ENCODE measurements at regions not wholly inside any gene's neighbourhood (a gene's known extent, or its start where the extent isn't known, plus 50 kb on each side); places are given as distances from the start of the nearest gene placed in this dataset.

DNA sequence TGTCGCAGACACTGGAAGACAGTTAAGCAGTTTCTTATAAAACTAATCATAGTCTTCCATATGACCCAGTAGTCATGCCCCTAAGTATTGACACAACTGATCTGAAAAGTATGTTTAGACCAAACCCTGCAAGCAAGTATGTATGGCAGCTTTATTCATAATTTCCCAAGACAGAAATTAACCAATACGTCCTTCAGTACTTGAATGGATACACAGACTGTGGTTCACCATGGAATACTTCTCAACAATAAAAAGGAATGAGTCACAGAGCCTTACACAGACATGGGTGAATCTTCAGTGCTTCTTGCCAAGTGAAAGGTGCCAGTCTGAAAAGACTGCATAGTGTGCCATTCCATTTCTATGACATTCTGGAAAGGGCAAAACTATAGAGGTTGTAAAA is 50.2 kb upstream of the AKR1E2 start:
- DNase-seq: no peak

DNA sequence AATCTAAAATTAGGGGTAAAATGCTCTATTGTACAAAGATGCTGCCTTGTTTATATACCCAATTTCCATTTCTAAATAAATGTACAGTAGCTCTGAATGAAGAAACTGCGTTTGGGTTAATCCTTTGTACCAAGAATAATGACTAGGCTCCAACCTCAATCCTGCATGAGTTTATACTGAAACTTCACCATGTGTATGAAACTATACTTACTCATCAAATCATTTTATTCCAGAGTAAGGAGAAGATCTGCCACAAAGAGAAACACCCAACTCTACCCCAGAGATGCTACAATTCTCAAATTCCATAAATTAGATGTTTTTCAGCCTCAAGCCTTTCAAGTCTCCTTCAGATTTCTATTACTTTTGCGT is 53.8 kb upstream of the AKR1E2 start:
- DNase-seq: no peak

DNA sequence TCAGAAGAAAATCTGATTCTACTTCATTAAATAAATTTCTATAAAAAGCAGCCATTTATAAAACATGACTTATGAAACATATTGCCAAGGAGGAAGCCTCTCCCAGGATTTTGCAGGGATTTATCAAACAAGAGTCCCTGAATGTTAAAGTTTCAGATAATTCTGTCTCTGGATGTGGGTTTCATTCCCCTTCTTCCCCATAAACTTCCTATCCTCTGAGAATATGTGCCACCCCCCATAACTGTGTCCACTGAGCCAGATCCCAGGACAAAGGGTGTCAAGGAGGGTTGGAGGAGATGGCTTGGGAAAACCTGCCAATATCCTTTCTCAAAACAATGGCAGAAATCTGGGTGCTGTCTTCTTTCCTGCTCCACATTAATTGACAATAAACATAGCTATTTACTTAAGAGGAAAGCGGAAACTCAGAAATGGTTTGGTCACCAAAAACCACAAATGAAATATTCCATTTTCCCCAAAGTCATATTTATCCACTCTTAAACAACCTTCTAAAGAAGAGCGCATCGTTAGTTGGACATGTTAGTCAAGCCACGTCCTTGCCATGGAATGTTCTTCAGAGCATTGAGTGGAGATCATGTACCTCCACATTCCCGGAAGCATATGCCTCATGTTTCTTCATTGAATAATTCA is 54.3 kb upstream of the AKR1E2 start:
- no peak for DNase-seq

DNA sequence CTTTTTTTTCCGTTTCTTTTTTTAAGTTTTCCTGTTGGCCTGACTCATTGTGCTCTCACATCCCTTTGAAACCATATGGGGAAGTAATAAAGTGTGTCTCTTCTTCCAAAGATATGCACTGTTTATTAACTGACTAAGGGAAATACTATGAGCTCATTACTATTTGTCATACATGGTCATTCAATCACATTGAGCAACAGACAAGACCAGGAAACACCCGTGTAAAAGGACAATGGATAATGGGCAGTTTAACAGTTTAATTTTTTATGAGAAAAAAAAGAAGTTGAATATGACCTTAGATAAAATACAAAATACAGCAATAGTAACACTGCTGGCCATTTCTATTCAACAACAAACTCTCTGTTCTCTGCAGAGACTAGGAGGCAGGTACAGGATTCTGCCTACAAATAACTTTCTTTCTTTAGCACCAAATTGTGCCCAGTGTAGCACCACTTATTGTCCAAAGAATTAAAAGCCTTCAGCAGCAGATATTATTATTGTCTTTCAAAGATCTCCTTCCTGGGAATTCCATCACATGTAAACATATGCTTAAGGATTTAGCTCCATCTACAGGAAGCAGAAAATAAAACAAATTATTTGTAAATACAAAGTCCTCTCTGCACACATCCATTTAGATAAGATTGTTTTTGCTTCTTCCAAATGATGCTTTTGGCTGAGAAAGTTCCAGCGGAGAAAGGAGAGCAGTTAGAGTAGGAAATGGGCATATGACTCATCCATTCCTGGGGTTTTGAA is 55.0 kb upstream of the AKR1E2 start:
- no peak for DNase-seq

DNA sequence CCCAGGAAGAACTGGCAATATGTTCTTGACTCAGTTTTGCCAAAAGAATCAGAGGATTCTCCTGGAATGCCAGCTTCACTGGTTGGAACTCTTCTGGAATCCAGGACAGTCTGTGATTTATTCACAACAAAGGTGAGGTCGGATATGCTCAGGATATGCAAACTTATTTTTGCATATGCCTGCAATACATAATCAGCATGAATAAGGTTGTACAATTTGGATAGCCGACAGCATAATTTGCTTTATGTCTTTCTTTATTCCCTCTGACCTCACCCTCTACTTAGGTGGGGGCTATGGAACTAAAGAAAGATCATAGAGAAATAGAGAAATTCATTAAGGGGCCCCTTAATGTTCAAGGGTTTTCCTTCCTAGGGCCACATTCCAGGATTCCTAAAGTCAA is 57.6 kb upstream of the AKR1E2 start:
- no peak for DNase-seq

DNA sequence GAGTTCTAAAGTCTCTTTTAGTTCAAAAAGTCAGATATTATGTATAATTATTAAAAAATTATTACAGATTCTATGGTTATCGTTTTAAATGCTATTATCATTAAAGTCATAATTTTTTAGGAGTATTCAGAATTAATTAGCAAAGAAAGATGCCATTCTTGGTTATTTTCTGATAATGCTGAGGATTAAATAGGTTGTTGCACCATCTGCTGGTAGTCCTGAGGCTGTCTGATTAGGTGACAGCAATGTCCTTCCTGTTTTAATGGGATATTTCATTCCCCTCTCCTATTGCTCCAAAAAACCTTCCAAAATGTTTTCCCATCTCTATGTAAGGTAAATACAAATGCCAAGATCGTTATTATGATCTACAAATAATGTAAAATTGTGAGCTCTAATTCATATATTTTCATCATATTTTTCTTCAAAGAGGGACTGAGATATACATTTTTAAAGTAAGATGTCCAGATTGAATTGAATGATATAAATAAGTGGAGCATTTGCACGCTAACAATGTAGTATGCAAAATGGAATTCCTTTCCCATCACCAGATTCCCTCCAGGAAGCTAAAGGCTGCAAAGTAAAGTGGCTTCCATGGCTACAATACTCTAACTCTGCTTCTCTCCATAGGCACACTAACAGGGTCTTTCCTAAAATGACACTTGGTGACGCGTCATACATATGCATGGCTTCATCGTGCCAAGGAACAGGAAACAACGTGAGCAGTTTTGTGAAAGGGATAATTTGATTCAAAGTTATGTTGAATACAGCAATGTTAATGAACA is 58.8 kb upstream of the AKR1E2 start:
- DNase-seq: no peak

DNA sequence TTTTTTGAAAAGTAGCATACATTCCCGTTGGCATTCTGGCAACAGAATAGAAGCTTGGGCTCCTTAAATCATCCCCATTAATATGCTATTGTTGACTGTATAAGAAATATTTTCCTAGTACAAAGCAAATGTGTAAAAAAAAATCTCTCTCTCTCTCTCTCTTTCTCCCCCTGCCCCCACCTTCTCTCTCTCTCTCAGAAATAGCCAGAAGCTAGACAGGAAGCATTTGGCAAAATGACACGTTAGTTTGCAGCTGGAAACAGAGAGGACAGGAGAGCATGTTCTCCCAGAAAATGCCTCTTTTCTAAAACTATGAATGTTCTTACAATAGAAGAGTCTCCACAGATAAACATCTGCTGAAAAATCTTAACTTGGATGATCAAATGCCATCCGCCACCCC is 59.6 kb upstream of the AKR1E2 start:
- no peak for DNase-seq

DNA sequence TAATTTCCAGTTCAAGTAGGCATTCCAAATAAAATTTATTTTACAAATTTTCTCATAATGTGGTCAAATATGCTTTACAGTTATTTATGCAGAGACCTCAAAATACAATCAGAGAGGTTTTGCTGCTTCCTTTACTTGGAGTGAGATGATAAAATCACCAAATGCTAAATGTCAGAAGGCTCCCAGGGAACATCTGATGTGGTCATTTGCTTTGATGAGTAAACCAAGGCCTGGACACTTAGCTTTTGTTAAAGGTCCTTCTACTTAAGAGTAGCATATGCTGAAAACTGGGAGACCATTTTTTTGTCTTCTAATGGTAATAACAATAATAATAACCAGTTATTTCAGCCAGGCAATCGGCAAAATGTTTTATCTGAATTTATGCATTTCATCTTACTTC is 60.6 kb upstream of the AKR1E2 start:
- DNase-seq: no peak

DNA sequence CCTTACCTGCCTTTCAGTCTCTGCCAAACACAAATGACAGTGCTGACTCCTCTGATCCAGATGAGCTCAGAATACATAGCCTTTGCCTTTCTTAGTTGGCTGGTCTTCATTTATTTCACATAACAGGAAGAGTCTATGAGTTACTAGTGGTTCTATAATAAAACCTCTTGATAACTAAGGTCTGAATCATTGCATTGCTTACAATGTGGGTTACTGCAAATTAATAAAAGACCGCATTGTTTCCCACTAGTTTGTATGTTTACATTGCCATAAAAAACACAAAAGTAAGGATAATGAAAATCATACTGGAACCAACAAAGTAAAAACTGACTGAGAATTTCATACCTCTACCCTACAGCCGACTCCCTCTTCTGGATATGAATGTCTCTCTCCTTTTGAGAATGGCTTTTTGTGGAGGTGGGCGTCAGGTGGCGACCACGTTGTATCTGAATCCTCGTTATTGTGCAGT is 62.0 kb upstream of the AKR1E2 start:
- DNase-seq: no peak

DNA sequence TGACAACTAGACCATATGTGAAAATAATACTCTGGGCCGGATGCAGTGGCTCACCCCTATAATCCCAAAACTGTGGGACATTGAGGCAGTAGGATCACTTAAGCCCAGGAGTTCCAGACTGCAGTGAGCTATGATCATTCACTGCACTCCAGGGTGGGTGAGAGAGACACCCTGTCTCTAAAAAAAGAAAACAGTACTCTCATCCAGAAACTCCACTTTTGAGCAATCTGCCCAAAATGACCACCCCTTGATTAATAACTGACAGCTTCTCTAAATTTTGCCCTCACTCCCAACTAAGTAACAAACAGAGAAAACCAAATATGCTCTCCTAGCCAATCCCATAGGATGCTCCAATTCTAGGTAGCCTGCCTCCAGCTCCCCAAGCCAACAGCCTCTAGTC is 62.5 kb upstream of the AKR1E2 start:
- DNase-seq: no peak

DNA sequence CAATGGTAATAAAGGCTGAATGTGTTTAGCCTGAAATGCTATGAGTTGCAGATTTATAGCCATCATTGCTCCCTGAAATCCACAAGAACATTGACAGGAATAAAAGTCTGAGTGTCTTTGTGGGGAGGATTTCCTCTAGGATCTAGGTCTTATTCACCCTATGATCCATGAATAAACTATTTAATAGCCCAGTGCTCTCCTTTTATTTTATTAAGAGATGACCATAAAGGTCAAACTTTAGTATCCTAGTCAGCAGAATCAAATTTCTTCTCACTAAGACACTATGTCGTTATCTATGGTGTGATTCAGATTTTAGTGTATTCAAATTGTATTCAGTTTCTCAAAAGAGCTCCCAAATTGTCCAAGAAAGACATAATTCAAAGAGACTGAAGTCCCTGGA is 67.8 kb upstream of the AKR1E2 start:
- no peak for DNase-seq

DNA sequence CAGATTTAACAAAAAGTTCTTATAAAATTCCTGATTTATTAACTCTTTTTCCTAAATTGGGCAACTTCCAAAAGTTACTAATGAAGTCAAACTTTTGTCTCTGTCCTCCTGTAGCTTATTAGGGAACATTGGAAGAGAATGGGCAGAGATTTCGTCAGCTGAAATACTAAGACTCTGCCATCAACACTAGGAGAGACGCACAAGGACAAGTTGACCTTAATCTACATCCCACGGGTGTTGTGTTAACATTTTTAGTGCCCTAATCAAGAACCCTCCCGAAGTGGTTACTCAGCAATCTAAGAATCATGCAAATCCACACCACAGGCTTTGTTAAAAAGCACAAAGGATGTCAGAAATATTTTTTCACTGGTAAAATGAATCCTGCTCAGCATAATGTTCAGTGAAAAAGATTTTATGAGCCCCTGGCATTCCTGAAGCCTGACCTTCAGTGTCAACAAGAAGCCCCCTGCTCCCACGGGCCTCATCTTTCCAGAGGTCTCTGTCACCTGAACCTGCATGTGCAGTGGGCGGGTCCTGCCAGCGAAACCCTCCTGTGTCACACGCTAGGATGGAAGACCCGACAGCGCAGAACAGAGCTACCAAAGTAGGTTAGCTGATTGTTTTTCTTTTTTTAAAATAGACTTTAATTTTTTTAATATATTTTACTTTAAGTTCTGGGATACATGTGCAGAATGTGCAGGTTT is 70.6 kb upstream of the AKR1E2 start:
- no peak for DNase-seq

DNA sequence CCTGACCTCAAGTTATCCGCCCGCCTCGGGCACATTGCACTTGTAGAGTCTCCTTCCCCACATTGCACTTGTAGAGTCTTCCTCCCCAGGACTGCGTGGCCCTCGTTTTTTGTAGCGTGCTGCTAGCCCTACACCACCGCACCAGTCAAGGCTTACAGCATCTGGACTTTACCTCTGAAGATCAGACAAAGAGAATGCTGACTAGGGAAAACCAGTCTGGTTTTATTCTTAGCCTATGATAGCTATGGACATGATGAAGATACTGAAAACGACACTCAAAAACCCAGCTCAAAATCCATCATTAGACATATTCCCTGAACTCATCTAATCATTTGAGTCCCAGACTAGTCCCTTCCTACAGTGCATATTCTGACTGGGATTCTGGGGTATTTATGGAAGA is 71.9 kb upstream of the AKR1E2 start:
- no peak for DNase-seq

DNA sequence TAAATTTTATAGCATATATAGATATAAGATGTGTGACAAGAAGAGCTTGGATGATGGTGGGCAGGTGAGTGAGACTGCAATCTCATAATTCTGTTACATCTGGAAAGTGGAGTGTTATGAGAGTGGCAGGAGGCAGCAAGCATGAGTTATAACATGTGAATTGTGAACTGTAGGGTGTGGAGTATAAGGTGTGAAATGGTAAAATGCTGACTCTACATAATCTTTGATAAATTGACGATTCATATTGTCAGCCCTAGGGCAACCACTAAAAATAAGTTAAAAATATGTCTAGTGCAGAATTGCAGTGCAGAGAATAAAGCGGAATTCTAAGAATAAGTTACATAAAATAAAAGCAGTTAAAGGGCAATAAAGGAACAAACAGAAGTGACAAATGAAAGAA is 74.8 kb upstream of the AKR1E2 start:
- DNase-seq: no peak

DNA sequence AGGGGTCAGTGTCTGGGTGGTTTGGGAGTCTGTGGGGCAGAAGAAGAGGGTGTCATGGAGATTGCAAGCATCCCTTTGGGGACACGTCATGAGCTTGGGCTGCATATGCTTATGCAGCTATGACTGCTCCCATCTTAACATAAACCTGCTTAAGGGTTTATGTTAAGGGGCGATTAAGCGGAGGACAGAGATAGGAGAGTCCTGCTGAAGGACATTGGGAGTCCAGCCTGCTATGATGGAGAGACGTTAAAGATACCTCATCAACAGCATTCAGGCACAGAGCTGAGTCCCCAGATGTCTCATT is 76.8 kb upstream of the AKR1E2 start:
- DNase-seq: no peak

DNA sequence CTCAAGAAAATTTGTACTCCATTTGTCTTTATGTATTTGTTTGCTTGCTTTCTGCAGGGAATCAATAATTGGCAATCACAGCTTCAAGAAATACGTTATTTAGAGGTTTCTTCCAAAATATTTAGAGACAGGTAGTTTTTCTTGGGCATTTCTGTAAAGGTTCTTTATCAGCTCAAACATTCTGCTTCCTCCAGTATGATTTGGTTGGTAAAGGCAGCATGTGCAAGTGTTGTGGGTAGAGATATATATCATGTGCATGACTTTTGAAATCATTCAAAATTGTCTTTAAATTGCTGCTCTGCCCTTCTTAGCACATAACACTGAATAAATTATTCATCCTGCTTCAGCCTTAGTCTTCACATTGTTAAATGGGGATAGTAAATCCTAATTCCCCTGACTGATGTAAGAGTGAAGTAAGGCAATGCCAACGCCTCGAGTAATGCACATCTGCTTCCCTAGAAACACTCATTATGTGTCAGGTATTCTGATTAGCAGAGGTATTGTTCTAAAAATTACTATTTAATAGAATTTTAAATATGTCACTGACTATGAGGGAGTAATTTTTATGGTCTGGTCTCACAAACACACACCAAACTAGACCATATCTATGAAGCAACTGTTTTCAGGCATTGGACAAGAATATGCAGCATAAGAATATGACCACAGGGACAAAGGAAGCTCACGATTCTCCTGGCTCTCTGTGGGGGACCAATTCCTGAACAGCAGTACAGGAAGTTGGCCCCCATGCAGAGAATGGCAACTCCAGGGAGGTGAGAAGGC is 77.3 kb upstream of the AKR1E2 start:
- DNase-seq: no peak

DNA sequence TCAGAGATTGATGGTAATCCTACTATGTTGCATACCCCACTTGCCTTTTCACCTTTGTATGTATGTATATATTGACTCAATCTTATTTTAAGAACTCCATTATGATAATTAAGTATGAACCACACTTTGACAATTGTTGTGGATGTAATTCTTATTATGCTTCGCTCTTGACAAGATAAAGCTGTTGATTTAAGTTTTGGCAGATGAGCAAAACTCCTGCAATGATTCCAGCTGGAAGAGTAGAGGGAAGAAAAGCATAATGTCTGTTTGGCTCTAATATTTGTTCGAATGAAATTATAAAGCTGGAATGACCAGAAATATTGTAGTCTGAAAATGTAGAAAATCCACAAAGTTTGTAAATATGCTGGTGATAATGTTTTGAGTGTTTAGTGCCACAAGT is 83.8 kb upstream of the AKR1E2 start:
- no peak for DNase-seq

DNA sequence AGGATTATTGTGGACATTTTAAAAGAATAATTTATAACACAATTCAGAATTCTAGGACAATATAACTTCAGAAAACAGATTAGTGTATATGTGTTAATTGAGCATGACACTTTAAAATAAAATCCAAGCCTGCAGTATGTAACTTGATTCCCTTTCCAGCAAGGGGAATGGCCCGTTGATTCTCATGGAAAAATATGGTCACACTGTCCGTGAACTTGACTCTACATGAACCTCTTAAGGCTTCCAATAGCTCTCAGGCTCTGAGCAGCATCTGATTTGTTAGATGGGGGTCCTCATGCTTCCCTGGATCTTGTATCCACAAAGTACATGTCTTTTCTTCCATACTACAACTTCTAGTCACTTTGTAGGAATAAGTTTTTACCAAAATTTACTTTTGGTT is 85.5 kb upstream of the AKR1E2 start:
- DNase-seq: no peak

DNA sequence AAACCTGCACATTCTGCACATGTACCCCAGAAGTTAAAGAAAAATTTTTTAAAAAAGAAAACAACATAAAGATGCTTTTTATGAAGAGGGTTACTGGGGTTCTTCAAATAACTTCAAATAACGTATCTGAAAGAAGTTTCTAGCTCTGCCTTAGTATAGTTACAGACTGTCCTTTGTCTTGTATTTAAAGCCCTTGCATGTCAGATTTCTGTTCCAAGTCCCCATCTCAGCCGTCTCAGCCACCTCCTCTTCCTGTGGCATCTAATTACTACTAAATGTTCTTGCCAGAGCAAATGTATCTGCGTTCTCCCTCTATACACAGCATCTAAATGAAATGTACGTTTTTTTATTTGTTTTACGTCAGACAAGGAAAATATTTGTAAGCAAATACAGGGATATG is 89.4 kb upstream of the AKR1E2 start:
- no peak for DNase-seq

DNA sequence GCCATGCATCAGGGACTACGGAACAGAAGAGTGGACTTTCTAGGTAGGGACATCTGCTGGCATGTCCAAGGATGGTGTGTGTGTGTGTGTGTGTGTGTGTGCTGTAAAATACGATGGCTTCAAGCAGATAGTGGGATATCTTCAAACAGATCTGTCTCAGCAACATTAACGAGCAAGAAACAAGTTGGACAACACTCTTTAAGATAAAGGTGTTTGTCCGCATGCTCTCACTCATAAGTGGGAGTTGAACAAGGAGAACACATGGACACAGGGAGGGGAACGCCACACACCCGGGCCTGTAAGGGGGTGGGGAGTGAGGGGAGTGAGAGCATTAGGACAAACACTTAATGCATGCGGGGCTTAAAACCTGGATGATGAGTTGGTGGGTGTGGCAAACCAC is 89.8 kb upstream of the AKR1E2 start:
- no peak for DNase-seq

DNA sequence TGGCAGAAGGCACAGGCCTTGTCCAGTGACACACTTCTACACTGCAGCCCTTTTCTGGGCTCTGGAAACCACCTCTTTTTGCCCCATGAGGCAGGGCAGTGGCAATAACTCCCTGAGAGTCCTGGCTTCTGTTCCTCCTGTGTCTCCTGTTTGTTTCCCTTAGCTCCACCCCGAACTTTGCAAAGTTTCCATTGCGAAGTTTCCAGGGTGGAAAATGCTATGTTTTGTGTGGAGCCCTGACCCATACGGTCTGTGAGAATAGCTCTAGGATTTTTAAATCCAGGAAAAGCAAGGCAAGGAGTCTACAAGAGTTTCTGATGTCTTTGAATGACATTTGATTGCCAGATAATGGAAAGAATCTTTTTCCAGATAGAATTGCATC is 92.2 kb upstream of the AKR1E2 start:
- no peak for DNase-seq

DNA sequence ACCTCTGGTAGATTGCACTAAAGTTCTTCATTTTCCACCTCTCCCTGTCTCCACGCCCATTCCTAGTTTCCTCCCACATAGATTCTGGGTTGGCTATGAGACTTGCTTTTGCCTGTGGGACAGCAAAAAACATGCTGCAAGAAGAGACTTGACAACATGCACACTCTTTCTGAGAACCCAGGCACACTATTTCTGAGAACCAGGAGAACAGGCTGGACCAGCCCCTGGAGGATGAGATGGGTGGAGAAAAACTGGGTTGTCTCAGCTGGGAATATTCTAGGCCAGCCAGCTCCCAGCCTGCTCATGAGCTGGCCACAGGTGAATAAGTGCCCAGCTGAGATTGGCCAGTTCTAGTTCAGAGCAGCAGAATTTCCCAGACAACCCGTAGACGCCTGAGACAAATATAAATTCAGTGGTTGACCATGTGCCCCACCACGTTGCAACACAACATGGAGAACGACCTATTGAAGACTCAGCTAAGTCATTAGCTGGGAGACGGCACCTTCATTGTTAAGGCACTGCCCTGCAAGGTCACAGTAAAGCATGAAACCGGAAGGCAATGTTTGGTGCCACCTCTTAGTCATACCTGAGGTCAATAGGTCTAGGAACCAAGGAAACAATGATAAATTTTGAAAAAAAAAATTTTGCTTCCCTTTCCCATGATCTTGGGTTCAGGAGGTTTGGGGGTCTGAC is 92.7 kb upstream of the AKR1E2 start:
- no peak for DNase-seq

All from CD4-positive, alpha-beta T cell treated with Interferon gamma for 1 hour (primary cell).